ENCODE measurements at regions not wholly inside any gene's neighbourhood (a gene's known extent, or its start where the extent isn't known, plus 50 kb on each side); places are given as distances from the start of the nearest gene placed in this dataset.

GRCh38 chr14:42140831-42141279 is 534.2 kb downstream of the LRFN5 start:
- TF ChIP-seq CTCF (IDR thresholded peaks at IDR 0.05 in 8 of 11, conservative IDR thresholded peaks at IDR 0.05 in 3 of 11): no peak
- no peak for TF ChIP-seq POLR2A (IDR thresholded peaks at IDR 0.05)
- TF ChIP-seq POLR2AphosphoS5 (IDR thresholded peaks at IDR 0.05): no peak

Data from spleen (tissue), 7 donors.